K562 (cell line): ENCODE measurements at regions not wholly inside any gene's neighbourhood (a gene's known extent, or its start where the extent isn't known, plus 50 kb on each side); places are given as distances from the start of the nearest gene placed in this dataset.

Experiments used
- ATAC-seq: fragments of 200-7000 bp; cut with Tn5 transposase; 3 replicates; pipeline ENCODE4 v1.9.1; 2020; ENCODE audit warnings: moderate library complexity
- BruUV-seq: library from RNA; stranded (reverse); fragments of 400-500 nt; replicated peaks from 2 replicates; lab custom pipeline; 2021; lab: Mats Ljungman, UMichigan
- CTCF ChIA-PET: fragments of 300-600 bp; formaldehyde crosslinking; extraction: SDS; loops from one replicate; lab custom pipeline; 2021; ENCODE audit warnings: low intra/inter-chr PET ratio; lab: Yijun Ruan, JAX
- POLR2A ChIA-PET: fragments of 300-600, 350-650 bp; sonication (Branson Sonifier 250); formaldehyde crosslinking; extraction: SDS; loops from one replicate; lab custom pipeline; 2021; ENCODE audit warnings: antibody characterized with exemption, inconsistent platforms; lab: Yijun Ruan, JAX
- DNase-seq, 4 experiments: peaks; one replicate each; pipeline versions ENCODE4 v3.0.0 to v3.0.0-alpha.2; 2011 to 2018; ENCODE audit warnings: low spot score in 3 of 4, mixed read lengths in 3 of 4; ENCODE audit errors: extremely low read depth in 1 of 4
- FAIRE-seq: peaks from 2 replicates; lab custom pipeline; 2011; peaks lifted over from hg19 to GRCh38; lab: Jason Lieb, UNC
- H2AFZ ChIP-seq: 2 replicates; pipeline ENCODE4 v1.6.0; 2011; ENCODE audit warnings: low read depth, low read length, control low read depth, inconsistent platforms
- H3K27ac ChIP-seq: fragments of 200-600 bp; 3 replicates; pipeline ENCODE4 v1.8.0; 2011; ENCODE audit warnings: low read depth, mild to moderate bottlenecking, control low read depth, inconsistent platforms, low read length, moderate library complexity, mixed read lengths; ENCODE audit errors: extremely low read depth
- H3K27me3 ChIP-seq, 2 experiments: fragments of 300-600 bp in 1 of 2; 2 replicates in 1 of 2; 3 replicates in 1 of 2; pipeline versions ENCODE4 v1.6.0 to v1.8.0; 2011; ENCODE audit warnings: inconsistent platforms in 2 of 2, low read length in 2 of 2, mild to moderate bottlenecking in 1 of 2, mixed read lengths in 1 of 2, moderate library complexity in 1 of 2; ENCODE audit not compliant: control insufficient read depth in 2 of 2, insufficient read depth in 2 of 2
- H3K36me3 ChIP-seq: fragments of 300-600 bp; 3 replicates; pipeline ENCODE4 v1.8.0; 2011; ENCODE audit warnings: mild to moderate bottlenecking, low read length, inconsistent platforms; ENCODE audit not compliant: control insufficient read depth, insufficient read depth
- H3K4me1 ChIP-seq, 2 experiments: fragments of 200-600 bp in 1 of 2; replicated peaks in 1 of 2; 2 replicates in 1 of 2; 3 replicates in 1 of 2; pipeline versions ENCODE4 v1.5.1 to v1.8.0; 2011; ENCODE audit warnings: inconsistent platforms in 2 of 2, low read length in 2 of 2, mild to moderate bottlenecking in 1 of 2, mixed read lengths in 1 of 2, moderate library complexity in 1 of 2; ENCODE audit not compliant: control insufficient read depth in 2 of 2, insufficient read depth in 2 of 2
- H3K4me2 ChIP-seq: 2 replicates; pipeline ENCODE4 v1.6.1; 2011; ENCODE audit warnings: low read length, control low read depth, inconsistent platforms, mixed read lengths; ENCODE audit not compliant: insufficient read depth
- H3K4me3 ChIP-seq: fragments of 200-600 bp; sonication (generic), shearing (Covaris generic); 2 replicates; pipeline ENCODE4 v1.5.1; 2016; ENCODE audit warnings: control low read depth, inconsistent platforms
- H3K79me2 ChIP-seq: fragments of 200-600 bp; 3 replicates; pipeline ENCODE4 v1.8.0; 2011; ENCODE audit warnings: low read length, inconsistent platforms; ENCODE audit not compliant: control insufficient read depth, insufficient read depth
- H3K9ac ChIP-seq, 2 experiments: 2 replicates each; pipeline versions ENCODE4 v1.6.0 to v1.6.1; 2011; ENCODE audit warnings: low read depth in 2 of 2, low read length in 2 of 2, control low read depth in 1 of 2, inconsistent platforms in 1 of 2, mild to moderate bottlenecking in 1 of 2, mixed read lengths in 1 of 2; ENCODE audit not compliant: insufficient read depth in 1 of 2
- H3K9me1 ChIP-seq: one replicate; pipeline ENCODE4 v1.6.0; 2011; ENCODE audit warnings: inconsistent platforms, mild to moderate bottlenecking, low read length, moderate library complexity; ENCODE audit not compliant: control insufficient read depth, insufficient read depth
- H3K9me3 ChIP-seq: replicated peaks from 2 replicates; pipeline ENCODE4 v1.5.1; 2011; ENCODE audit warnings: low read depth, low read length, inconsistent platforms; ENCODE audit not compliant: control insufficient read depth, insufficient read depth
- H4K20me1 ChIP-seq: replicated peaks from 2 replicates; pipeline ENCODE4 v1.6.1; 2011; ENCODE audit warnings: low read length, inconsistent platforms, mixed read lengths; ENCODE audit not compliant: control insufficient read depth, insufficient read depth
- ARID2 ChIP-seq: fragments of 450-650 bp; IDR thresholded peaks from 2 replicates; pipeline ENCODE4 v1.6.1; 2017; ENCODE audit warnings: antibody characterized with exemption, mild to moderate bottlenecking
- ARID4B ChIP-seq: sonication (generic); formaldehyde crosslinking; IDR thresholded peaks from 2 replicates; pipeline ENCODE4 v1.8.0; 2022; ENCODE audit warnings: mild to moderate bottlenecking, missing genetic modification reagents
- CBX5 ChIP-seq: IDR thresholded peaks from 2 replicates; pipeline ENCODE4 v1.6.1; 2014; ENCODE audit warnings: low read depth, borderline replicate concordance
- CCNT2 ChIP-seq: IDR thresholded peaks from 2 replicates; pipeline ENCODE4 v1.6.1; 2011; ENCODE audit warnings: borderline replicate concordance, low read depth, mild to moderate bottlenecking, moderate library complexity, mixed read lengths, low read length; ENCODE audit not compliant: insufficient read length; ENCODE audit errors: extremely low read depth
- COPS2 ChIP-seq: fragments of 450-650 bp; conservative IDR thresholded peaks from 2 replicates; pipeline ENCODE4 v1.6.1; 2016; ENCODE audit warnings: mild to moderate bottlenecking, moderate library complexity
- ERF ChIP-seq: fragments of 450-650 bp; formaldehyde crosslinking; IDR thresholded peaks from 2 replicates; pipeline ENCODE4 v1.4.0; 2020; ENCODE audit warnings: mild to moderate bottlenecking, mixed read lengths
- FOXA3 ChIP-seq, 2 experiments: fragments of 450-650 bp in 1 of 2; sonication (generic) in 1 of 2; formaldehyde crosslinking; IDR thresholded peaks in 1 of 2; conservative IDR thresholded peaks in 1 of 2; 2 replicates each; pipeline versions ENCODE4 v1.4.0 to v1.8.0; 2020 to 2022; ENCODE audit warnings: mild to moderate bottlenecking in 2 of 2, missing genetic modification reagents in 1 of 2
- FOXP1 ChIP-seq: sonication (generic); formaldehyde crosslinking; IDR thresholded peaks from 2 replicates; pipeline ENCODE4 v1.8.0; 2022; ENCODE audit warnings: mild to moderate bottlenecking, missing genetic modification reagents
- HSF4 ChIP-seq: fragments of 250-450 bp; sonication (Bioruptor Pico); IDR thresholded peaks from 2 replicates; pipeline ENCODE4 v2.1.2; 2022; ENCODE audit warnings: mild to moderate bottlenecking, moderate library complexity, borderline replicate concordance
- KAT7 ChIP-seq: sonication (generic); formaldehyde crosslinking; IDR thresholded peaks from 2 replicates; pipeline ENCODE4 v1.8.0; 2022; ENCODE audit warnings: missing genetic modification reagents, mild to moderate bottlenecking, borderline replicate concordance
- STAT5A ChIP-seq: IDR thresholded peaks from 2 replicates; pipeline ENCODE4 v1.6.1; 2012; ENCODE audit warnings: low read length, inconsistent platforms, borderline replicate concordance
- TARDBP ChIP-seq: fragments of 450-650 bp; IDR thresholded peaks from 2 replicates; pipeline ENCODE4 v1.6.1; 2016
- THRAP3 ChIP-seq: fragments of 450-650 bp; IDR thresholded peaks from 2 replicates; pipeline ENCODE4 v1.6.1; 2016; ENCODE audit warnings: mild to moderate bottlenecking, inconsistent platforms, borderline replicate concordance
- TRIM28 ChIP-seq: fragments of 450-650 bp; IDR thresholded peaks from 2 replicates; pipeline ENCODE4 v1.6.1; 2017
- ZNF12 ChIP-seq: sonication (generic); formaldehyde crosslinking; IDR thresholded peaks from 2 replicates; pipeline ENCODE4 v1.4.0; 2020; ENCODE audit warnings: mild to moderate bottlenecking, missing genetic modification reagents
- ZNF121 ChIP-seq: sonication (generic); formaldehyde crosslinking; conservative IDR thresholded peaks from 2 replicates; pipeline ENCODE4 v1.8.0; 2022; ENCODE audit warnings: missing genetic modification reagents
- ZNF263 ChIP-seq: sonication (generic); formaldehyde crosslinking; IDR thresholded peaks from 2 replicates; pipeline ENCODE4 v1.8.0; 2022; ENCODE audit warnings: mild to moderate bottlenecking, missing genetic modification reagents, borderline replicate concordance
- ZNF282 ChIP-seq: sonication (generic); formaldehyde crosslinking; IDR thresholded peaks from 2 replicates; pipeline ENCODE4 v1.8.1; 2023; ENCODE audit warnings: missing genetic modification reagents
- ZNF764 ChIP-seq: fragments of 250-450 bp; sonication (Bioruptor Pico); IDR thresholded peaks from 2 replicates; pipeline ENCODE4 v1.4.0; 2020; ENCODE audit warnings: low read depth, mild to moderate bottlenecking, moderate library complexity
- WGBS: fragments of 100-300 bp; shearing (Covaris generic); methylation state at CpG from one replicate; pipeline ENCODE4 v1.1.6; 2016; ENCODE audit warnings: low coverage, mixed read lengths; ENCODE audit not compliant: insufficient coverage; ENCODE audit errors: missing lambda C conversion rate; 5-methylcytosine and 5-hydroxymethylcytosine counted together
- in situ Hi-C: fragments of 300-500 bp; cut with MboI; formaldehyde crosslinking; loops from 4 replicates; pipeline ENCODE4 v1.15.0; 2018; ENCODE audit warnings: inconsistent platforms, mixed read lengths
- intact Hi-C: fragments of 100-400 bp; cut with micrococcal nuclease; formaldehyde crosslinking; loops from 2 replicates; pipeline ENCODE4 v1.14.2; 2022

GRCh38 chr4:55753856-55754255 lies 65.7 kb upstream of the EXOC1L start:
- Histone ChIP-seq H3K27me3 (no peaks in the 10 kb centered on the region), H3K79me2 (no peaks in the 10 kb centered on the region), H3K9ac (no peak overlapping the region), H2AFZ (no peak overlapping the region), H3K4me2 (no peak overlapping the region), H3K9me3 (no peaks in the 10 kb centered on the region), H4K20me1 (no peaks in the 10 kb centered on the region), H3K27ac (no peak overlapping the region), H3K9me1 (no peaks in the 10 kb centered on the region), H3K4me3 (no peak overlapping the region), H3K36me3 (no peaks in the 10 kb centered on the region), H3K4me1 (peaks cover 0 to 5% of the 10 kb centered on the region in 2 experiments; a peak in 2 of 5 replicates)
- intact Hi-C loops: no loop called here
- WGBS: 0% methylated on average over 1 of the region's 1 CpG
- no peak for ATAC-seq
- in situ Hi-C loops: no loop called here
- ChIA-PET CTCF (no interaction called here), POLR2A (interaction anchor here (0.9 kb wide), 1 partner anchor 12 kb away, joined by 4 read pairs; no protein-coding TSS in a partner anchor)
- TF ChIP-seq ZNF12: no peak
- no peak for TF ChIP-seq ZNF121 (CRISPR knock-in tag)
- no peak for TF ChIP-seq ARID2
- no peak for TF ChIP-seq KAT7
- no peak for TF ChIP-seq CCNT2
- TF ChIP-seq ARID4B (CRISPR knock-in tag): no peak
- no peak for TF ChIP-seq TARDBP
- no peak for TF ChIP-seq ZNF764
- TF ChIP-seq ERF (CRISPR knock-in tag): no peak
- no peak for TF ChIP-seq THRAP3
- TF ChIP-seq ZNF263: no peak
- no peak for TF ChIP-seq CBX5
- TF ChIP-seq HSF4: no peak
- no peak for TF ChIP-seq FOXP1 (CRISPR knock-in tag)
- TF ChIP-seq TRIM28: no peak
- no peak for TF ChIP-seq ZNF282 (CRISPR knock-in tag)
- no peak for TF ChIP-seq STAT5A
- TF ChIP-seq FOXA3 (CRISPR knock-in tag; conservative IDR thresholded peaks at IDR 0.05 in 1 of 2, IDR thresholded peaks at IDR 0.05 in 1 of 2): no peak
- no peak for TF ChIP-seq COPS2
- BruUV-seq: no TSS peak
- FAIRE-seq: no peak
- DNase-seq: no peak
